ENCODE measurements at regions not wholly inside any gene's neighbourhood (a gene's known extent, or its start where the extent isn't known, plus 50 kb on each side); places are given as distances from the start of the nearest gene placed in this dataset.
"Not testable (repeated sequence)": the region's sequence is repeated elsewhere in the genome, so short reads cannot be mapped to it uniquely, and the experiment has no call there.

DNA sequence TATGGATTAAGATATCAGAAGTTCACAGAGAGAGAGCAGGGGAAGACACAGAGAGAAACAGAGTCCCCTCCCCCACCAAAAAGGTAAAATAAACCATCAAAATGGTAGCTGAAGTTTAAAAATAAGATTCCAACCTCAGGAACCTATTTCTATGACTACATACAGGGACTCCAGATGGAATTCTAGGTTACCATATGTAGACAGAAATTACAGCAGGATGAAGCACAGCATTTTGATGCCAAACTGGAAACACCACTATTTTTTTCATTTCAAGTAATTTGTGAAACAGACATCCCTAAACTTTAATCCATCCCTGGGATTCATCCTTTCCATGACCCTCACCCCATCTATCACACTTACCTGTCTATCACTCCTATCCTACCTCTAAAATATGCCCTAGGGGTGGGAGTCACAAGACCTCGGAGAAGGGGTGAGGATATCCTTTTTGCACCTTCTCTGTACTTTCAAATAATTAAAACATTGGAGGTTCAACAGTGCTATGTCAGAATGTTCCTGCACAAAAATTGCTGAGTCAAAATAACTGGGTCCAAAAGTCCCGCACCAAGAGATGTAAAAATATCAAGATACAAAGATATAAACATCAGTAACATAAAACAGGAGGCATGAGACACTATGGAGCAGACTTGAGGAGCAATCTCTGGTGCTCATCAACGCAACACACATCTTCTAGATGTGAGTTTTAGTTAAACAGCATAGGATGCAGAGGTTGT is 344.5 kb upstream of the RASGEF1B start:
- DNase-seq (ENCODE audit: low read depth), result no peak

DNA sequence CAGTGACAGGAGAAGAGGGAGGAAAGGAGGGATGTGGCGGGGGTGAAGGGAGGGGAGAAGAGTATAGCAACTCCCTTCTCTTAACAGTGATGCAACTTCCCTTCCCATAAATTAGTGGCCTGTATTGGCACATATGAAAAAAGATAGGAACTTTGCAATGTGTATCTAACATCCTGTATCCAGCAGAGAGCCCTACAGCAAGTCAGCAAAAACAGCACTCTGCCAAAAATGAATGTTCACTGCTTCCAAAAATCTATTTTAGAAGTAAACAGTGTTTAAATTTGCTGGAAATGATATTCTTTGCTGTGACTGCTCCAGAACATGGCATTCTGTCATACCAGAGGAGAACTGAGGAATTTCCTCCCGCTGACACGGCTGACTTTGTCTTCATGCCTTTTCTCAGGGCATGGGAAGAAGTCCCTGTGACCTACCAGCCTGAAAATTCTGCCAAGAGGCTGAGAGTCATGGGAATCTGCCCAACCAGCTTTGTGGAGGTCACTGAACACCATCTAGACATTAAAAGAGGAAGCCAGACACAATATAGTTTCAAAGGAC is 343.4 kb upstream of the RASGEF1B start:
- DNase-seq (ENCODE audit: low read depth), result no peak

GRCh38 chr4:81811562-81812293 is 340.0 kb upstream of the RASGEF1B start:
- no peak for DNase-seq (ENCODE audit: low read depth)

- DNase-seq (ENCODE audit: low read depth), result no peak
Measured at GRCh38 chr4:81808011-81808672, 336.4 kb upstream of the RASGEF1B start.

- no peak for DNase-seq (ENCODE audit: low read depth)
Measured at GRCh38 chr4:81807386-81807785, 335.7 kb upstream of the RASGEF1B start.

DNA sequence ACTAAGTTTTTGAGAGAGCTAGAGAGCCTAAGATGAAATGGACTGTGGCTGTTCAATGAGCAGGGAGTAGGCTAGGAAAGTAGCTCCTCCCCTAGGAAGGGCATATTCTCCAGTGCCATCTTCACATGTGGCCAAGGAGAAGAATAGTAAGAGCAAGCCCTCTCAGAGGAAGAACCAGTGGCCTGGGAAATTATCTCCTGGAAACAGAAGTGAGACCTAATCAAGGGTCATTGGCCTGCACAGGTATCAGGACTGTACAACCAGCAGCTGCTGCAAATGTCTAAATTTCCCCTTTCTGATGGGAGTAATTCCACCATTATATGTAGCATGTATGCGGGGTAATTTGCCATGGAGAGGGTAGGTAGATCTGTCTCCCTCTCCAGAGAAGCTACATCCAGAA is 334.8 kb upstream of the RASGEF1B start:
- no peak for DNase-seq (ENCODE audit: low read depth)

- DNase-seq (ENCODE audit: low read depth), result no peak
Measured at GRCh38 chr4:81804849-81805248, 333.1 kb upstream of the RASGEF1B start.

DNA sequence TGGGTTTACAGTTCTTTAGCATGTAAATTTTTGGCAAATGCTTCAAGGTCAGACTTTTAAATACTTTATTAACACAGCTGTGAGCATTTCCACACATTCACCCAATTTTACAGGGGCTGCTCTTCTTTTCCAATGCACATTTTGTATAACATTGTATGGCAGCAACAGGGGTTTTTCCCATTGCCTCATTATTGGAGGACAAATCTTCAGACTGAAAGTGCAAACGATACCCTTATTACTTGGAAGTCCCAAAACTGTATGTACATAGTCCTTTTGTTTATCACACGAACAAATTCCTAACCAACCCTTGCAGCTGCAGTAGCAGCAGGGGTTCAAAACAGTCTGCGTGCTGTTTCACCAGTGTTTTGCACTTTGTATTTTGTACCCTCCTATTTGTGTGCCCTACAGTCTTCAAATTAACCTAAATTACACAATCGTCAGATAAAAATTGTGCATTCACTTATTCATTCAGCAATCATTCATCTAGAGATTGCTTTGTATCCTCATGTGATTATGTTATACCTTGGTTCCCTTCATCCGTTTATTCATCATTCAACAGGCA is 330.7 kb upstream of the RASGEF1B start:
- no peak for DNase-seq (ENCODE audit: low read depth)

DNA sequence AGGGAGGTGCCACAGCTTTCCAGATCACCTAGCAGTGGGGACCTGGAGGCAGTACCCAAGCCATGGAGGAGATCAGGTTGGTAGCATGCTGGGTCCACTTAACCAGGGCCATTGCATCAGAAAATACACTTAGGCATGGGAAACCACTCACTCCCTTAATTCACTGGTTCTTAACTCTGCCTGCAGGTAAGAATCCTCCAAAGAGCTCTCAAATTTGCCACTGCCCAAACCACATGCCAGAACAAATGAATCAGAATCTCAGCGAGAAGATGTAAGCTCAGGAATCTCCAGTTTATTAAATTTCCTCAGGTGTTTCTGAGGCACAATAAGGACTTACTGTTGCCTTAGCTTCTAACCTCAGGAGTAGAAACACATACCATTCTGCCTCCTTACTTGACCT is 327.7 kb upstream of the RASGEF1B start:
- DNase-seq (ENCODE audit: low read depth), result no peak

GRCh38 chr4:81796790-81797528 is 325.3 kb upstream of the RASGEF1B start:
- DNase-seq (ENCODE audit: low read depth), result no peak

- DNase-seq (ENCODE audit: low read depth), result no peak
Measured at GRCh38 chr4:81792521-81792920, 320.8 kb upstream of the RASGEF1B start.

- DNase-seq (ENCODE audit: low read depth), result no peak
Measured at GRCh38 chr4:81790477-81790876, 318.8 kb upstream of the RASGEF1B start.

DNA sequence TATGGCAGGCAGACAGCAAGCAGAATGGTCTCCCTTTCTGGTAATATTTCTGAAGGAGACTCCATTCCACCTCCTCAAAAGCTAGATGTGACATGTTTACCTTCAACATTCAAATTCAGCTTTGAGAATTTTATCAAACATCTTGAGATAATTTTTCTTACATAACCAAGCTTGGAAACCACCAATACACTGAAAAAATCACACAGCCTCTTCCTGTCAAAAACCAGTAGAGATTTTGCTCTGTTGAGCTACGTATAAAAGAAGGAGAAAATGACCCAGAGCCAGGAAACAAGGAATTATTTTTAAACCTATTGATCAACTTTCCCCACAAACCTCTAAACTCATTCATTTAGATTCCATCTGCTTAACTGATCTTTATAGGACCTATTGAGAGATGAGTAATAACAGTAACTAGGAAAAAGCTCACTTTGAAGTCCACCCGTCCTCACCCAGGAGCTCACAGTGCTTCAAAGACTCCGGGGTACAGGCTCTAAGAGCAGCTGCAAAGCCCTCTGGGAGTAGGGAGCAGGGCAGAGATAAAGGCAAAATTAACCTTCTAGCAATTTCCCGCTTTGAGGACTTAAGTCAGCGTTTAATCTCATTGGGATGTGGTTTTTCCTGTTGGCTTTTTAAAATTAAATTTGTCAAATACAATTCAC is 318.2 kb upstream of the RASGEF1B start:
- DNase-seq (ENCODE audit: low read depth), result no peak

DNA sequence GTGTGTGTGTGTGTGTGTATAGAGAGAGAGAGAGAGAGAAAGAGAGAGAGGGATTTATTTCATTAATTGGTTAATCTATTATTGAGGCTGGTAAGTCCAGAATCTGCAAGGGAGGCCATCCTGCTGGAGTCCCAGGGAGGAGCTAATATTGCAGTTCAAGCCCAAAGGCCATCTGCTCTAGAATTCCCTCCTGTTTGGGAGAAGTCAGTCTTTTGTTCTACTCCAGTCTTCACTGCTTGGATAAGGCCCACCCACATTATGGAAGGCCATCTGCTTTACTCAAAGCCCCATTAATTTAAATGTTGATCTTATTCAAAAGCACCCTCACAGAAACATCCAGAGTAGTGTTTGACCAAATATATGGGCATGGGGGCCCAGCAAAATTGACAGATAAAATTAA is 317.5 kb upstream of the RASGEF1B start:
- no peak for DNase-seq (ENCODE audit: low read depth)

GRCh38 chr4:81786766-81787165 is 315.1 kb upstream of the RASGEF1B start:
- DNase-seq (ENCODE audit: low read depth), result no peak

GRCh38 chr4:81786063-81786763 is 314.5 kb upstream of the RASGEF1B start:
- no peak for DNase-seq (ENCODE audit: low read depth)

DNA sequence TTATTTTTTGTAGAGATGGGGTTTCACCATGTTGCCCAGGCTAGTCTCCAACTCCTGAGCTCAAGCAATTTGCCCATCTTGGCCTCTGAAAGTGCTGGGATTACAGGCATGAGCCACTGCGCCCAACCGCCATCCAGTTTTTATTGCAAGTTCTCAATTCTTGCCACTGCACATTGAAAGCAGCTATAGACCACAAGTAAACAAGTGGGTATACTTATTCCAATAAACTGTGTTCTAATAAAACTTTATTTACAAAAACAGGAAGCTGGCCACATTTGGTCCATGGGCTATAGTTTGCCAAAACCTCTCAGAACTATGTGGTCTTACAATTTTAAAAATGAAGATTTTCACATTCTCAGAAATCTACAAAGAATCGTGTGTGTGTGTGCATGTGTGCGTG is 313.6 kb upstream of the RASGEF1B start:
- DNase-seq (ENCODE audit: low read depth), result no peak

DNA sequence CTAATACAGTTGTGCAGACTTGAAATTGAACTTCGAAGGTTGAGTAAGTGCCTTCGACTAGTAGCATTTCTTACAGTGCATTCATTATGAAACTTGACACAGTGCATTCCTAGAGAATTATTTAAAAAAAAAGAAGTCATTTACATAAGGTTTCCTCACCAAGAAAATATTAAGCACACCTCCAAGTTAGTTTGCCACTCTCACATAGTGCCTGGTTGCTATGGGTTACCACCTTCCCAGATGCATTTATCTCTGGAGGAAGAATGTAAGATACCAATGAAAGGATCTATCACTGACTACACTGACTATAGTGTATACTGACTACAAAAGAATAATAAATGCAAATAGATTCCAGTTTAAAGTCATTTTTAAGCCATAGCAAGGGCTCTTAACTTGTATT is 311.9 kb upstream of the RASGEF1B start:
- no peak for DNase-seq (ENCODE audit: low read depth)

- no peak for DNase-seq (ENCODE audit: low read depth)
Measured at GRCh38 chr4:81781799-81782198, 310.1 kb upstream of the RASGEF1B start.

- DNase-seq (ENCODE audit: low read depth), result not testable (repeated sequence)
Measured at GRCh38 chr4:81777718-81778117, 306.0 kb upstream of the RASGEF1B start.

- DNase-seq (ENCODE audit: low read depth), result no peak
Measured at GRCh38 chr4:81776794-81777193, 305.1 kb upstream of the RASGEF1B start.

All from stimulated activated CD4-positive, alpha-beta T cell treated with anti-CD3 and anti-CD28 coated beads, Interleukin-2, amount 100 ng/mL, for 4 hours (primary cell).